Endothelial cell of hepatic sinusoid (primary cell): ENCODE measurements at regions not wholly inside any gene's neighbourhood (a gene's known extent, or its start where the extent isn't known, plus 50 kb on each side); places are given as distances from the start of the nearest gene placed in this dataset.

Experiments used
- in situ Hi-C: cut with HindIII; loops from 2 replicates; pipeline ENCODE4 v1.10.0; 2017; ENCODE audit warnings: low sequenced_read_pairs

- in situ Hi-C loops: no loop called here
Measured at GRCh38 chr11:79920480-79920879, 479.6 kb upstream of the TENM4 start.

- in situ Hi-C loops: no loop called here
Measured at GRCh38 chr11:79919350-79919749, 478.5 kb upstream of the TENM4 start.

- in situ Hi-C loops: no loop called here
Measured at GRCh38 chr11:79918846-79919245, 478.0 kb upstream of the TENM4 start.

- in situ Hi-C loops: loop anchor here (5.0 kb wide), 1 partner anchor 104 kb away; no protein-coding TSS in a partner anchor
Measured at GRCh38 chr11:79906164-79906563, 465.3 kb upstream of the TENM4 start.

- in situ Hi-C loops: no loop called here
Measured at GRCh38 chr11:79902493-79902892, 461.7 kb upstream of the TENM4 start.

GRCh38 chr11:79897896-79898295 lies 457.1 kb upstream of the TENM4 start:
- in situ Hi-C loops: no loop called here

- in situ Hi-C loops: no loop called here
Measured at GRCh38 chr11:79896258-79896657, 455.4 kb upstream of the TENM4 start.

- in situ Hi-C loops: no loop called here
Measured at GRCh38 chr11:79894111-79894510, 453.3 kb upstream of the TENM4 start.

- in situ Hi-C loops: no loop called here
Measured at GRCh38 chr11:79890272-79890671, 449.4 kb upstream of the TENM4 start.

- in situ Hi-C loops: no loop called here
Measured at GRCh38 chr11:79864882-79865281, 424.1 kb upstream of the TENM4 start.

- in situ Hi-C loops: no loop called here
Measured at GRCh38 chr11:79860336-79860735, 419.5 kb upstream of the TENM4 start.

GRCh38 chr11:79857377-79858214 lies 416.8 kb upstream of the TENM4 start:
- in situ Hi-C loops: no loop called here

- in situ Hi-C loops: no loop called here
Measured at GRCh38 chr11:79852176-79852575, 411.3 kb upstream of the TENM4 start.

GRCh38 chr11:79845002-79845709 lies 404.3 kb upstream of the TENM4 start:
- in situ Hi-C loops: no loop called here

- in situ Hi-C loops: no loop called here
Measured at GRCh38 chr11:79834015-79834414, 393.2 kb upstream of the TENM4 start.

GRCh38 chr11:79830446-79830845 lies 389.6 kb upstream of the TENM4 start:
- in situ Hi-C loops: no loop called here

GRCh38 chr11:79829891-79830290 lies 389.1 kb upstream of the TENM4 start:
- in situ Hi-C loops: no loop called here

GRCh38 chr11:79822766-79823165 lies 381.9 kb upstream of the TENM4 start:
- in situ Hi-C loops: no loop called here

GRCh38 chr11:79813551-79813950 lies 372.7 kb upstream of the TENM4 start:
- in situ Hi-C loops: no loop called here

- in situ Hi-C loops: no loop called here
Measured at GRCh38 chr11:79809487-79809886, 368.7 kb upstream of the TENM4 start.

GRCh38 chr11:79807506-79807905 lies 366.7 kb upstream of the TENM4 start:
- in situ Hi-C loops: no loop called here

GRCh38 chr11:79796704-79797103 lies 355.9 kb upstream of the TENM4 start:
- in situ Hi-C loops: no loop called here
